ENCODE measurements at regions not wholly inside any gene's neighbourhood (a gene's known extent, or its start where the extent isn't known, plus 50 kb on each side); places are given as distances from the start of the nearest gene placed in this dataset.

DNA sequence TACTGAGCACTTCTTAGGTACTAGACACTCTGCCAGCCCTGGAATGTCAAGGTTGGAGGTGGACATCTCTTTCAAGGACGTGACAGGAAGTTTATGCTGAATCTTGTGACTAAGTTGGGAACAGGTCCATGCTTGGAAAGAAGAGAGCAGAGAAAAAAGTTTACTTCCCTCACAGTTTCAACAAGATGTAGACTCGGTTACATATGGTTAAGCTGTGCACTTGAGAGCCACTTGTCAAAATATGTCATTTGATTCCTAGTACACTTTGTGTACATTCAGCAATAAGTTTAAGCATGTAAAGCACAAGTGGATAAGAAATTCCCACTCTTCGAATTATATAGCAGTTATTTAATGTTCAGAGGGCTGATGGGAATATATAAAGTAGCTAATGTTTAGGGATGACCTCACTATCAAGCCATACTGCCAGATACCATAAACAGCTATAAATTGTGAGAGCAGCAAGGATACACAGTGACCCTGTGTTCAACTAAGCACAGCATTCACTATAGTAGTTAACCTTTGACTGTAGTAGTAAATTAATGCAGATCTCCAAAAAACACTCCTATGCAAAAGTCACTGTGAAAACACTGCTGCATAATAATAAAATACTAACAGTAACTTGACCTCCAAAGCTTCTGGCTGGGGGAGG is 1944.6 kb upstream of the WWC1 start:
- in situ Hi-C loops (cut with MboI; ENCODE audit: low pct_ligation_motif_present in 1 of 4, low pct_unique_long_range_greater_than_20kb in 1 of 4, low sequenced_read_pairs in 3 of 4) (no loop called here), intact Hi-C loops (cut with DNase I; ENCODE audit: low total_unique reads) (no loop called here)
- H3K27ac ChIP-seq, result no peak overlapping the region
- 25 to 42% methylated on average over 3 of the region's 3 CpGs for WGBS, 2 donors (ENCODE audit: low coverage in 1 of 2)
- no peaks in the 10 kb centered on the region for H3K27me3 ChIP-seq
- no peaks in the 10 kb centered on the region for H3K9me3 ChIP-seq
- H3K36me3 ChIP-seq, result no peaks in the 10 kb centered on the region
- no peak for DNase-seq
- no peaks in the 10 kb centered on the region for H3K4me1 ChIP-seq
- TF ChIP-seq CTCF (IDR thresholded peaks at IDR 0.05), result no peak
- no peak for TF ChIP-seq POLR2A (IDR thresholded peaks at IDR 0.05)
- TF ChIP-seq POLR2AphosphoS5 (IDR thresholded peaks at IDR 0.05), result no peak
- TF ChIP-seq EP300 (IDR thresholded peaks at IDR 0.05; ENCODE audit: low read depth), result no peak
- no peak overlapping the region for H3K4me3 ChIP-seq

GRCh38 chr5:166349046-166349445 is 1942.4 kb upstream of the WWC1 start:
- no peak overlapping the region for H3K27ac ChIP-seq
- DNase-seq, result no peak
- WGBS, 2 donors (ENCODE audit: low coverage in 1 of 2), result 63% methylated on average over 1 of the region's 1 CpG; no CpG with 5 or more reads in 1 of the 2 donors
- H3K4me3 ChIP-seq, result no peak overlapping the region
- no peaks in the 10 kb centered on the region for H3K9me3 ChIP-seq
- H3K36me3 ChIP-seq, result no peaks in the 10 kb centered on the region
- no peaks in the 10 kb centered on the region for H3K27me3 ChIP-seq
- no peak for TF ChIP-seq EP300 (IDR thresholded peaks at IDR 0.05; ENCODE audit: low read depth)
- no peak for TF ChIP-seq CTCF (IDR thresholded peaks at IDR 0.05)
- no peak for TF ChIP-seq POLR2A (IDR thresholded peaks at IDR 0.05)
- no peak for TF ChIP-seq POLR2AphosphoS5 (IDR thresholded peaks at IDR 0.05)
- no peaks in the 10 kb centered on the region for H3K4me1 ChIP-seq
- intact Hi-C loops (cut with DNase I; ENCODE audit: low total_unique reads) (no loop called here), in situ Hi-C loops (cut with MboI; ENCODE audit: low pct_ligation_motif_present in 1 of 4, low pct_unique_long_range_greater_than_20kb in 1 of 4, low sequenced_read_pairs in 3 of 4) (no loop called here)

DNA sequence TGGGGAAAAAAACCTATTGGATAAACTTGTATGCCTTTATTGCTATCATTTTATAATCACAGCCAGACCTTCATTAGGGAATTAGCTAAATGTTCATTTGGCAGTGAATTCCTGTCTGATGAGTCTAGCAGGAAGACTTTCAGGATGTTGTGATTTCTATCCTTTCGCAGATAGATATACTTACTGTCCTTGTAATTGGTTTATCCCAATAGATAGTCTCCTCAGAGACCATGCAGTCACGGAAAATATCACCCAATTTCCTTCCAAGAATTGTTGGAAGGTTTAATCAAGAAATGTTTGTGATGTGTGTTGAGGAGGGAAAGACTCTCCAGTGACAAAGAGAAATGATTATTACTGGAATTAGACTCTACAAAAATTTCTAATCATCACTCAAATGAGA is 1937.9 kb upstream of the WWC1 start:
- Histone ChIP-seq H3K9me3 (no peaks in the 10 kb centered on the region), H3K4me1 (no peaks in the 10 kb centered on the region), H3K36me3 (no peaks in the 10 kb centered on the region), H3K4me3 (no peak overlapping the region), H3K27me3 (no peaks in the 10 kb centered on the region), H3K27ac (no peak overlapping the region)
- WGBS, 2 donors (ENCODE audit: low coverage in 1 of 2), result 78 to 85% methylated on average over 2 of the region's 2 CpGs
- in situ Hi-C loops (cut with MboI; ENCODE audit: low pct_ligation_motif_present in 1 of 4, low pct_unique_long_range_greater_than_20kb in 1 of 4, low sequenced_read_pairs in 3 of 4) (no loop called here), intact Hi-C loops (cut with DNase I; ENCODE audit: low total_unique reads) (loop anchor here (10.0 kb wide), 1 partner anchor 679 kb away; no protein-coding TSS in a partner anchor)
- no peak for DNase-seq
- no peak for TF ChIP-seq CTCF (IDR thresholded peaks at IDR 0.05)
- TF ChIP-seq POLR2AphosphoS5 (IDR thresholded peaks at IDR 0.05), result no peak
- no peak for TF ChIP-seq EP300 (IDR thresholded peaks at IDR 0.05; ENCODE audit: low read depth)
- TF ChIP-seq POLR2A (IDR thresholded peaks at IDR 0.05), result no peak

GRCh38 chr5:166354332-166354731 is 1937.1 kb upstream of the WWC1 start:
- in situ Hi-C loops (cut with MboI; ENCODE audit: low pct_ligation_motif_present in 1 of 4, low pct_unique_long_range_greater_than_20kb in 1 of 4, low sequenced_read_pairs in 3 of 4) (no loop called here), intact Hi-C loops (cut with DNase I; ENCODE audit: low total_unique reads) (loop anchor here (10.0 kb wide), 1 partner anchor 680 kb away; no protein-coding TSS in a partner anchor)
- H3K36me3 ChIP-seq, result no peaks in the 10 kb centered on the region
- H3K27ac ChIP-seq, result no peak overlapping the region
- no peaks in the 10 kb centered on the region for H3K4me1 ChIP-seq
- H3K4me3 ChIP-seq, result no peak overlapping the region
- no peaks in the 10 kb centered on the region for H3K9me3 ChIP-seq
- 84% methylated on average over 1 of the region's 1 CpG; no CpG with 5 or more reads in 1 of the 2 donors for WGBS, 2 donors (ENCODE audit: low coverage in 1 of 2)
- TF ChIP-seq POLR2AphosphoS5 (IDR thresholded peaks at IDR 0.05) (no peak), CTCF (IDR thresholded peaks at IDR 0.05) (no peak), EP300 (IDR thresholded peaks at IDR 0.05; ENCODE audit: low read depth) (no peak), POLR2A (IDR thresholded peaks at IDR 0.05) (no peak)
- no peaks in the 10 kb centered on the region for H3K27me3 ChIP-seq
- no peak for DNase-seq

All from transverse colon (tissue), 4 donors.